Testis (tissue), 2 donors: ENCODE measurements at regions not wholly inside any gene's neighbourhood (a gene's known extent, or its start where the extent isn't known, plus 50 kb on each side); places are given as distances from the start of the nearest gene placed in this dataset.

Experiments used
- POLR2A ChIP-seq: fragments of 450-650 bp; IDR thresholded peaks from one replicate; pipeline ENCODE4 v1.6.1; 2017; ENCODE audit warnings: antibody characterized with exemption, mild to moderate bottlenecking, moderate library complexity
- TF ChIP-seq, protein P1 (sequence below), 3 experiments: fragments of 450-650 bp in 2 of 3; fragments of 200-600 bp in 1 of 3; sonication (generic) in 1 of 3; IDR thresholded peaks; one replicate each; pipeline ENCODE4 v1.5.1; 2016 to 2019; ENCODE audit warnings: antibody characterized with exemption in 3 of 3, mild to moderate bottlenecking in 2 of 3, moderate library complexity in 1 of 3

GRCh38 chr9:18245911-18246310, 228.0 kb upstream of the ADAMTSL1 start:
- no peak for TF ChIP-seq POLR2A
- TF ChIP-seq, protein P1, sequence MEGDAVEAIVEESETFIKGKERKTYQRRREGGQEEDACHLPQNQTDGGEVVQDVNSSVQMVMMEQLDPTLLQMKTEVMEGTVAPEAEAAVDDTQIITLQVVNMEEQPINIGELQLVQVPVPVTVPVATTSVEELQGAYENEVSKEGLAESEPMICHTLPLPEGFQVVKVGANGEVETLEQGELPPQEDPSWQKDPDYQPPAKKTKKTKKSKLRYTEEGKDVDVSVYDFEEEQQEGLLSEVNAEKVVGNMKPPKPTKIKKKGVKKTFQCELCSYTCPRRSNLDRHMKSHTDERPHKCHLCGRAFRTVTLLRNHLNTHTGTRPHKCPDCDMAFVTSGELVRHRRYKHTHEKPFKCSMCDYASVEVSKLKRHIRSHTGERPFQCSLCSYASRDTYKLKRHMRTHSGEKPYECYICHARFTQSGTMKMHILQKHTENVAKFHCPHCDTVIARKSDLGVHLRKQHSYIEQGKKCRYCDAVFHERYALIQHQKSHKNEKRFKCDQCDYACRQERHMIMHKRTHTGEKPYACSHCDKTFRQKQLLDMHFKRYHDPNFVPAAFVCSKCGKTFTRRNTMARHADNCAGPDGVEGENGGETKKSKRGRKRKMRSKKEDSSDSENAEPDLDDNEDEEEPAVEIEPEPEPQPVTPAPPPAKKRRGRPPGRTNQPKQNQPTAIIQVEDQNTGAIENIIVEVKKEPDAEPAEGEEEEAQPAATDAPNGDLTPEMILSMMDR (IDR thresholded peaks at IDR 0.05): no peak
